Stimulated activated CD4-positive, alpha-beta T cell treated with anti-CD3 and anti-CD28 coated beads, Interleukin-1b, Interleukin-23, amount 100 ng/mL, for 4 hours (primary cell): ENCODE measurements at regions not wholly inside any gene's neighbourhood (a gene's known extent, or its start where the extent isn't known, plus 50 kb on each side); places are given as distances from the start of the nearest gene placed in this dataset.
"Not testable (repeated sequence)": the region's sequence is repeated elsewhere in the genome, so short reads cannot be mapped to it uniquely, and the experiment has no call there.

Experiments
- DNase-seq, 2 donors: peaks; one replicate each; pipeline ENCODE4 v3.0.0-alpha.2; 2020; ENCODE audit warnings: low read depth in 2 of 2

DNA sequence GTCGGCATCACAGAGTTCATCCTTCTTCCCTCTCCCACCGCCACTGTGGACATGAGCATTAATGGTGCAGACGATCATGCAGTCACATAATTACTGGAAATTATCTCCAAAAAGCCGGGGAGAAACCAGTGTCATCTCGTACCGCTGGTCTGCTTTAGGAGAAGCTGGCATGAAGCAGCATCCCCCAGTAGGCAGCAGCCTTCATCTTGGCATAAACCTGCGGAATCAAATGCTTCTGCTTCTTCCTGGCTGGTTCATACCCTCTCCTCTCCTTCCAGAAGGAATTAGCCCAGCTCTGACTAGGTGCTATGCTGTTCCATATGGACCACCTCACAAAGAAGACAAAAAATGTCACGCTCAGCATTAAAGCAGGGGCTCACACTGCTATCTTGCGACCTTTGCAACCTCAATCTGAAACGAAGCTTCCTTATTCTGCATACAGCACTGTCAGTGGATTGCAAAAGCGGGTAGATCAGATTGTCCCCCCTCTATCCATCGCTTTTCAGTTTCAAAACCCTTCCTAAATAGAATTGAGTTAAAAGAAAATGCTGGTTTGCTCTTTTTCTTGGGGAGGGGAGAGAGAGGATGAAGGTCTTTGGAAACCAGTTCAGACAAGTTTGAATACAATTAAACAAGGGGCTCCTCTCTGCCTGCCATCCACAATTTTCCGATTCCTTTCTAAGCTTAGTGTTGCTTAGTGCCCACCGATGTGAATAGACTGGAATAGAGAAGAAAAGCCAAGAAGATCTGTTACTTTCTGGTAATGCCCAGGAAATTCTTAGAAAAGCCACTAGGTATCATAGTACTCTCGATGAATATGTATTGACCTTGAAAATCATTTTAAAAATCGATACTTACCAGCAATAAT lies 212.1 kb upstream of the ZNF521 start:
- no peak for DNase-seq

DNA sequence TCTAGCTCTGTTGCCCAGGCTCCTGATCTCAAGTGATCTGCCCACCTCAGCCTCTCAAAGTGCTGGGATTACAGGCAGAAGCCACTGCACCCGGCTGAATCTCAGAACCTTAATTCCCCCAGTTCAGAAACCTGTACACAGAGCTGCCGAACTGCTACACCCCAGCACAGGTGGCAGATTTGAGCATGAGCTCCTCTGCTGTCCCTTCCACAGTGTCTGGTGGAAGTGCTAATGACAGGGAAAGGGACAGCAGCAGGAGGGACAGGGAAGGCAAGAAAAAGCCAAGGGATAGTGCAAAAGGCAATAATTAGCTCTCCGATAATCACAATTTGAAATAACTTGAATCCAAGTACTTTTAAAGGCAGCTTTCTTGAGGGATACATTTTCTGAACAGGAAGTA lies 211.4 kb upstream of the ZNF521 start:
- no peak for DNase-seq

DNA sequence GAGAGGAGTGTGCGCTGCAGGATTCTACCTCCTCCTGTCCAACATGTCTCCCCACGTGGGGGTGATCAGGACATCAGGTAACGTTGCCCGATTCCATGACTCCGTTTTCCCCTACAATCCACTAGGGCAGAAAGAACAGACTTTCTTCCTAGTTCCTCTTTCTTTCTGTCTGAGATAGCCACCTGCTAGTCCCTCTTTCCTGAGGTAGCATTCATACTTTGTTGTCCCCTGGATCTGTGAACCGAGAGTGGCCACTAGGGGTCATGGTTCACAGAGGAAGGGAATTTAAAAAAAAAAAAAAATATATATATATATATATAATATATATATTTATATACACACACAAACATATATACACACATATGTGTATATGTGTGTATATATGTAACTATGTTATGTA lies 210.0 kb upstream of the ZNF521 start:
- DNase-seq: no peak

DNA sequence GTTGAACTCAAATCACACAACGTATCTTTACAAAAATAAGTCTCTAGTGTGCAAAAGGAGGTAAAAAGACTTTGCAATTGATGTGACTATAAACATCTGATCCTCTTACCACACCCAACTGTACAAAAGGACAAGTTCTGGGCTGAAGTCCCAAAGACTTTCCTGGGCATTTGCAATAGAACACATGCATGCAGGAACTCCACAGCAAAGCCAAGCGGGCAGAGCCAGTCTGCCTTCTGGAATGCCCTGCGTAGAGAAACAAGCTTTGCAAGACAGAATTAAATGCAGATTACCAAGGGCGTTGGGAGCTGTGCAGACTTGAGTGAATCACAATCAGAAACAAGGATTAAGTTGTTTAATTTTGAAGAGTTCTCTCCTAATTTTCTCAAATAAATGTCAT lies 208.4 kb upstream of the ZNF521 start:
- DNase-seq: no peak

DNA sequence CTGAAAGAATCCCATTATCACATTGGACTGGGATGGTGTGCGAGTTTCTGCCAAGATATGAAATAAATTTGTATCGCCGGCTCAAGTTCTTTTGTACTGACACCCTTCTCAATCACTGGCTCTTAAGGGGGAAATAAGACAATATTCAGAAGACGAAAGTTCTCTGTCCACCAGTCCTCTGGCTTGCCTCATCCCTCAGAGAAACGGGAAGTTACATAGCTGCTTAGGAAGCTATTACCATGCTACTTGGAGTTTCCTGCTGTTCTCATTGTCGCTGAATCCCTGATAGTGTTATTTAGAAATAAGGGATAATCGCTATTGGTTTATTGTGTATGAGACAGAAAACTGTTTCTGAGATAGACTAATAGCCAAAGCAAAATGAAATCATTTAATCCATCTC lies 205.0 kb upstream of the ZNF521 start:
- no peak for DNase-seq

DNA sequence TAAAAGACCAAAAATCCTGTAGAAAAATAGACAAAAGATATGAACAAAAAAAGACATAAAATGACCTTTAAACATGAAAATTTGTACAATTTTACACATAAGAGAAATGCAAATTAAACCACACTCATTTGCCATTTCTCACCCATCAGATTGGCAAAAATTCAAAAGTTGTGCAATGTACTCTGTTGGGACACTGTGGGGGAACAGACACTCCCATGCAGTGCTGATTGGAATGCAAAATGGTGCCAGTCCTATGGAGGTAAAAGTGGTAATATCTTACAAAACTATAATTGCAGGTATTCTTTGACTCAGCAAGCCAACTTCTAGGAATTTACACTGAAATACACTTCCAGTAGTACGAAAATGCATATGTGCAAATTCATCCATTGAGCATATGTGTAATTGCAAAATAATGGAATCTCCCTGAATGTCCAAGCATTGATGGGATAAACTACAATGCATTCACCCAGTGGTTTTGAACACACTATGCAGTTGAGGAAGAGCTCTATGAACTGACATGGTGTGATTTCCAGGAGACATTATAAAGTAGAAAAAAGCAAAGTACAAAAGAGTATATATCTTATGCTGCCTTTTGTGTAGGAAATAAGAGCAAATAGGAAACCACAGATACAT lies 201.8 kb upstream of the ZNF521 start:
- DNase-seq: no peak

DNA sequence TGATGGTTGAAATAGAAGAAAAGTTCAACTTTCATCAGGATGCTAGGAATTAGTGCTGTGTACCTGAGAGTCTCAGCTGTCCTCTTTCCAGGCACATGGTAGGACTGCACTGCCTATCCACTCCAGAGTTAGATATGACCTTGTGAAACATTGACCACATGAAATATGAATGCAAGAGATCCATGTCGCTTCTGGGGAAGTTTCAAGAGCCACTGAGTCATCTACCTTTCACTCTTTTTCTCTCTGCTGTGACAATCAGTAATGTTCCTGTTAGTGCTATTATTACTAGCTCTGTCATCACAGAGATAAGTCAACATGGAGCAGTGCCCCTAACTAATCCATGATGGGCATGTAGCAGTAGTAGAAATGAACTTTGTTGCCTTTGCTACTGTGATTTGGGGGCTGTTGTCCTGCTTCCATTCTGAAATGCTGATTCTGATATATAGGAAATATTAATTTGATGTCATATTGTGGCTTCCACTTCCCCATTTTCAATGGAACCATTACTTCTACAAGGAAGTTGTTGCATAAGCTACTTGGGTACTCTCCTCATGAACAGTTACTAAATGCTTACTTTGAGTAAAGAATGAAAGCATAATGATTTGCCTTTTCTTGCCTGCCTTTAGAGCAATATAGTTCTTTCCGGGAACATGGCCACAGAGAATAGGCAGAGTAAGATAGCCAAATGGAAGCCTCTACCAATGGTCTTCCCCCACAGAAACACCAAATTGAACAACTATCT lies 192.8 kb upstream of the ZNF521 start:
- no peak for DNase-seq

DNA sequence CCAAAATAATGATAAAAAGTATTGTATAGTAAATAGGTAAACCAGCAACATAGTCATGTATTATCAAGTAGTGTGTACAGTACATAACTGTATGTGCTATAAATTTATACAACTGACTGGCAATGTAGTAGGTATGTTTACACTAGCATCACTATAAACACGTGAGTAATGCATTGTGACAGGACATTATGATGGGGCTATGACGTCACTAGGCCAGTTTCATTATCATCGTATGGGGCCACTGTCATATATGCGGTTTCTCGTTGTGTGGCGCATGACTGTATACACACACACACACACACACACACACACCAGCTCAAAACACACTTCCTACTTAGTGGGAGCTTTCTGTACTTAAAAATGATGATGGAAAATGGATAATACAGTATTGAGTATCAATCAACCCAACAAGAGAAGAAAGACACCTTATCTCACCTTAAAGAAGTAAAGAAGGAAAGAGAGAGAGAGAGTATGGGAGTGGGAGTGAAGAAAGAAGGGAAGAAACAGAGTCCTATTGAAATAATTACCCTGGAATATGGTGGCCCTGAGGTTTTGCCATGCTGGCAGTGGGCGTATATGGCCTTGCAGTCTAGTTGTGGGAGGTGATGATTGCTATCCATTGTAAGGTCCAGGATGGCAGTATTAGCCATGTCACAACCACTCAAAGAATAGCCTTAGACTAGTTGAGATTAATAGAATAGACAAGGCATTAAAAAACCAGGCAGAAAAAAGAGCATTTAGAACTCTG lies 186.4 kb upstream of the ZNF521 start:
- no peak for DNase-seq

DNA sequence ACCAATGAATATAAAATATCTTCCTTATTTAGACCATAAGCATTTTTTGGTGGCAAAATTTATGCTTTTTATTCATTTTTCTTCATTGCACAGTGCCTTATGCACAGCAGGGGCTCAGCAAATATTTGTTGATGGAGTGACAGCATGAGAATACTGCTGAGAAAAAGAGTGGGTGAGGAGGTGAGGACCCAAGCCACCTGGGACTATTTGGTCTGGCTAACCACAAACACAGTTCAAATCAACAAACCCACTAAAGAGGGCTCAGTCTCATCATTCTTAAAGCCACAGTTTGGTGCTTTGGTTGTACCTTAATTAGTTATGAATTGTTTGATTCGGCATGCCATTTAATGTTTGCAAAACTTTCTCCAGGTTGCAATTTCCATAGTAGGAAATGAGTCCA lies 183.5 kb upstream of the ZNF521 start:
- no peak for DNase-seq

DNA sequence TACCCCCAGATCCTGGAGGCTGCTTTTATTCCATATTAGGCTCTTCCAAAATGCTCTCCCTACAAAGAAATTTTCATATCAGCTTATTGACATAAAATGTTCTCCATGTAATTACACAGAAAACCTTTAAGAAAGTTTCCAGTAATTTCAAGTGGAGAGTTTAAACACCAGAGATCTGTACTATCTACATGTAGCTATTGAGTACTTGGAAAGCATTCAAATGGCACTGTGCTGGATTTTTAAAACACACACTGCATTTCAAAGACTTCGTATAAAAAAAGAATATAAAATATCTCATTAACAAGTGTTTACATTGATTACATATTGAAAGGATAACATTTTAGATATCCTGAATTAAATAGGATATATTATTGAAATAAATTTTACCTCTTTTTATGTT lies 182.4 kb upstream of the ZNF521 start:
- no peak for DNase-seq

DNA sequence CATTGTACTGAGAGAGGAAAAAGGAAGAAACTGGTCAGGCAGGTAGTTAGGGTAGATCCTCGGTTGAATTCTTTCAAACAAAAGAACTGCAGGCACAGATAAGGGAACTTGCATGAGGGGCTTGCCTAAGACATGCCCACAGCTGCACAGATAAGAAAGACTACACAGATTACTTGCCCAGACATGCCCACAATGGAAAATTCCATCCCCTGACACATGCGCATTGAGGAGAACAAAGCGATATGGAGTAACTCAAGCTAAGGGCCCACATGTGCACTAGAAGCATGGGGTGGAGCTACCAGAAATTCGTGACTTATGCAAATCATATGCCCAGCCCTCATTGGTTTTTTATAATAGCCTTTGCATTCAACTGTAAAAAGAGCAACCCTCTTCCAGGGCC lies 181.3 kb upstream of the ZNF521 start:
- no peak for DNase-seq

DNA sequence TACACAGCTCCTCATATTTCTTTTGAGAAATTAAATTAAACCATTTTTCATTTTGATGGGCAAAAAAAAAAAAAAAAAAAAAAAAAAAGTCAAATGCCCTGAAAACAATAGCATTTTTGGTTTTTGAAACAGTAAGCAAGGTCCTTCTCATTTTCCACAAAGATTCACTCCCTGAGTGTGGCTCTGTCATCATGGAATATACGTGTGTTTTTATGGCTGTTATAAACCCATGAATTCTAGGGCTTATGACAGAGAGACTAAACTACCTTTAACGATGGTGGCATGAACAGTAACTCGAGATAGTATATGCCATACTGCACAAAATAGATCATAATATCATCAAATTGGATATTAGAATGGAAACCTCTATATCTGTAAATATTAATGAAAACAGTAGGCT lies 179.2 kb upstream of the ZNF521 start:
- no peak for DNase-seq

DNA sequence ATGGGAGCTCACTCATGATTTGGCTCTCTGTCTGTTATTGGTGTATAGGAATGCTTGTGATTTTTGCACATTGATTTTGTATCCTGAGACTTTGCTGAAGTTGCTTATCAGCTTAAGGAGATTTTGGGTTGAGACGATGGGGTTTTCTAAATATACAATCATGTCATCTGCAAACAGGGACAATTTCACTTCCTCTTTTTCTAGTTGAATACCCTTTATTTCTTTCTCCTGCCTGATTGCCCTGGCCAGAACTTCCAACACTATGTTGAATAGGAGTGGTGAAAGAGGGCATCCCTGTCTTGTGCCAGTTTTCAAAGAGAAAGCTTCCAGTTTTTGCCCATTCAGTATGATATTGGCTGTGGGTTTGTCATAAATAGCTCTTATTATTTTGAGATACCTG lies 173.8 kb upstream of the ZNF521 start:
- DNase-seq: not testable (repeated sequence)

DNA sequence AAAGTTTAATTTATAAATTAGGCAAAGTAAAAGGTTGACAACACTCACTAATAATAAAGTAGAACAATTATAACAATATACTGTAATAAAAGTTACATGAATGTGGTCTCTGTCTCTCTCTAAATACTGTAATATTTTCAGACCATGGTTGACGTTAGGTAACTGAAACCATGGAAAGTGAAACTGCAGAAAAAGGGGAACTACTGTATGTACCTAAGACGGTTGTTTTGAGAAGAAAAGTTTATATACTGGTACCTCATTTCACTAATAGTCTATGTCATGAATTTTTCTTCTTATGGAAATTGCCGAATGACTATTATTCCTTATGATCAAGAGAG lies 166.7 kb upstream of the ZNF521 start:
- DNase-seq: no peak

DNA sequence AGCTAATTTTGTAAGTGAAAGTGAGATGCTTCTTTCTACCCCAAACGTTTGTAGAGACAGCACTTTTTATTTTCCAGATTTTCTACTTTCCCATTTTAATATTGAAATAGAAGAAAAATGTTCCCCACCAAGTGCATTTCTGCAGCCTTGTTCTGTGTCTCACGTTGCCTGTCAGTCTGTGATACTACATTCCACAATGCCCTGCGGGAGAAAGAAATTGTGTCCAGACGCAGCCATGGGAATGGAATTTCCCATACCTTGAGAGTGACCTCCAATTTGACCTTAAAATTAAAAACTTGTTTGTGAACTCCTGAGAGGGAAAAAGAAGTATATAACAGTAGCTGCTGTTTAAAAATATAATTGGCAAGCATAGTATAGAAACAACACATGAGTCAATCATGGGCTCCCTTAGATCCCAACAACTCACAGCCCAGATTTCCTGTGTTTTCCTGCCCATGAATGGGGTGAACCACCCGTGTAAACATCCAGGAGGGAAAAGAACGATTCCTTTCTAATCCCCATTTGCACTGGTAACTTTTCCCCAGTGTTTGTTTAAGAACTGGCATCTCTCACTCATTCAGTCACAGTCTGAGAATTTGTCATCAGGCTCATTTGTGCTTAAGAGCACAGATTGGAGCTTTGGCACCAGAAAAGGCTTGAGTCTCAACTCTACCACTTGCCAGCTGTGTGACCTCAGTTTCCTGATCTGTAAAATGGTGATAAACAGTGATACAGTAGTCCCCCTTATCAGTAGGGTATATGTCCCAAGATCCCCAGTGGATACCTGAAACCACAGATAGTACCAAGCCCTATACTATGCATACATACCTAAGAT lies 166.1 kb upstream of the ZNF521 start:
- no peak for DNase-seq

DNA sequence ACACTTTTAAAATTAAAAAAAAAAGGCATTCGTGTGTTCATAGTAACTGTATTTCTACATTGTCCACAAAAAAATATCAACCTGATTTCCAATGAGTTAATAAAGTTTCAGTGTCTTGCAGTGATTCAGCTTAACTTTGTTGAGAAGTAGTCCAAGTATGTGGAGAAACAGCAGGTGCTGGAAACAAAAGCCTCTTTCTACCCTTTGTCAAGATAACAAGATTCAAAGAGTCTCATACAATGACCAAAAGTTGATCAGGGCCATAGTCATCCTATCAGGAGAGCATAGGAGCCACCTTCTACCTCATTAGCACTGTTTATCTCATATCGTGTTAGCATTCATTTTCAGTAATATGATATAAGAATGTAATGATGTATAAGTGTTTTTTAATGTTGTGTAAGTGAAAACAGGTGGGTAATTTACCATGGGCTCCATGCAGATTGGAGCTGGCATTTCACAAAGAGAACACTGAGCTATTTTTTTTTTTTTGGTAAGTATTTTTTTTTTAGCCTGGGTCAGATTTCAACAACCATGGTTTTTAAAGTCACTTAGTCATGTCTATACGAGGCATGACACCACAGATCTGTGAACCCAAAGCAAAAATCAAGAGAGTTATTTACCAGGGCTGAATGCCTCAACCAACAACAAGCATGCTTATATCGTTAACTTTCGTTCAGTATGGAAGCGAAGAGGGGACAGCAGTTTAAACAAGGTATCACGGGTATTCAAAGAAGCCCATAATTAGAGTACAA lies 165.0 kb upstream of the ZNF521 start:
- DNase-seq: no peak

DNA sequence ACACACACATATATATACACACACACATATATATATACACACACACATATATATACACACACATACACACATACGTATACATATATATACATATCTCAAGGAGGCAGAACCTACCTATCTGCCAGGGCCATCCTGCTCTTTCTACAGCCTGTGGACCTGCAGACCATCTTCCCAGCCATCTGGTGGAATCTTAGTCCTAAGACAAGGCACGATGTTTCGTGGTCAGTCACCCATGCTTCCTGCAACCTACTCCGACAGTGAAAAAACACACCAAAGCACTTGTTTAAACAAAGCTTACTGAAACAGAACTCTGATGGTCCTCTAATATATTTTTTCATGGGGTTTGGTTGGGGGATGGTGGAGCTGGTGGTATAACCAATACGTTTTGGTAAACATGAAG lies 164.2 kb upstream of the ZNF521 start:
- no peak for DNase-seq

DNA sequence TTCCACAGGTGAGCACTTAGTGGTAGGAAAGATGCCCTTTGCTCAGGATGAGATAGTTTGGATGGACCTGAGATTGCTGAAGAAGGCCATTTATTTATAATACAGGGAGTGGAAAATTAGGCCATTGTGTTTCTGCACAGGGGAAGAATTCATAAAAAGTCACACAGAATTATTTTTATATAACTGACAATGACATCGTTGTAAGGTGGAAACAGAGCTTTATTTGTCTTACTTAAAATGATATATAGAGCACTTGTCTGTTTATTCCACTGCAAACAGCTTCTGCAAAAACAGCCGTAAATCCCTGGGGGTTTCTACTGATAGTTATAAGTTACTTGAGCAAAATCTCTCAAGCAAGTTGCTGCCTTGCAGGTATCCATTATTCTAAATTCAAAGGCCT lies 158.1 kb upstream of the ZNF521 start:
- no peak for DNase-seq

DNA sequence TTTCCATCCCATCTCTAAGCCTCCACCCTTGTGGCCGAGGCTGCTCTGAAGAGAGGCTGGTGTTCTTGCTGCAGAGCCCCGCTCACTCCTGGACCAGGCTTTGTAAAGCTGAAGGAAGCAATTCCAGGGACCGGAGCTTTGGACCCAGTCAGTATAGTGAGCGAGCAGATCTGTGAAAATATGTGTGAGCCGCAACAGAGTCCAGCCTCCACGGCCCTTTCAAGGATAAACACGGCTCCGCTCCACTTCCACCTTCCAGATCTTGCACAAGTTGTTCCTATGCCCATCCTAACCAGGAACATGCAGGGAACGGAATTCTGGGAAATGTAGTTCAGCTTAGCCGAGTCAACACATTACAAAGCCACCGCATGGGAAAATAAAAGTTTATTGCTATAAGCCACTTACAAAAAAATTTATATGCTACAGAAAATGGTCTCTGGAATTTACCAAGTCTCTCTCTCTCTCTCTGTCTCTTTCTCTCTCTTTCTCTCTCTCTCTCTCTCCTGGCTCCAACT lies 151.7 kb upstream of the ZNF521 start:
- DNase-seq: no peak

DNA sequence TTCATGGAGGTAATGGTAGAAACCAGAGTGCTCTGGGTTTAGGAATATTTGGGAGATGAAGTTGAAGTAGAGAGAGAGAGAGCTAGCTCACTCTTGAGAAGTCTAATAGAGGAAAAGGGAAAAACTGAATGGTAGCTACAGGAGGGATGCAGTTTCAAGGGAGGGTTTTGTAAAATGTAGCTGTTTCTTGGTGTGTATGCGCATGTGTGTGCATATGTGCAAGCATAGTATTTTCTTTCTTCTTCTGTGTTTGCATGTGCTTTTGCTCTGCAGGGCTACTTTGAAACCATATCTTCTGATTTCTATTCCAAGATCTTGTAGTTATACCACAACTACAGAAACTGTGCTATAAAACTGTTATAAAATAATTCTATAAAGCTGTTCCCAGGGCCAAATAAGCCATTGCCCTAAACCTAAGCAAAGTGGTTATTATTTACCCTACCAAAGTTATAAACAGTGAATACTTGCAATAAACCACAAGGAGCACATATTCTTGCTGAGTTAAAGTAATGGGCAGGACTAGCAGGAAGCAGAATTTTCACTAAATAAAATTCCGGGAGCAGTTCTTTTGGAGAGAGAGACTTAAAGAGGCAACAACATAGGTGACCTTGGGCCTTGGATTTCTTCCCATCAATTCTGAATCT lies 145.3 kb upstream of the ZNF521 start:
- DNase-seq: no peak
